ENCODE measurements at regions not wholly inside any gene's neighbourhood (a gene's known extent, or its start where the extent isn't known, plus 50 kb on each side); places are given as distances from the start of the nearest gene placed in this dataset.
"Not testable (repeated sequence)": the region's sequence is repeated elsewhere in the genome, so short reads cannot be mapped to it uniquely, and the experiment has no call there.

DNA sequence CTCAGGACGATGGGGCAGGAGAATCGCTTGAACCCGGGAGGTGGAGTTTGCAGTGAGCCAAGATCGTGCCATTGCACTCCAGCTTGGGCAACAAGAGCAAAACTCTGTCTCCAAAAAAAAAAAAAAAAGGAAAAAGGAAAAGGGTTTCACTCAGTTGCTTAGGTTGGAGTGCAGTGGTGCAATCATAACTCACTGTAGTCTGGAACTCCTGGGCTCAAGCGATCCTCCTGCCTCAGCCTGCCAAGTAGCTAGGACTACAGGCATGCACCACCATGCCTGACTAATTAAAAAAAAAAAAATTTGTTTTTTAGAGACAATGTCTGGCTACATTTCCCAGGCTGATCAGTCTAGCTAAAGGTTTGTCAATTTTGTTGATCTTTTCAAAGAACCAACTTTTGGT is 76.7 kb downstream of the TMEM270 start:
- not testable (repeated sequence) for H3K9me3 ChIP-seq (ENCODE audit: control insufficient read depth in 5 of 5, low read length in 5 of 5)

DNA sequence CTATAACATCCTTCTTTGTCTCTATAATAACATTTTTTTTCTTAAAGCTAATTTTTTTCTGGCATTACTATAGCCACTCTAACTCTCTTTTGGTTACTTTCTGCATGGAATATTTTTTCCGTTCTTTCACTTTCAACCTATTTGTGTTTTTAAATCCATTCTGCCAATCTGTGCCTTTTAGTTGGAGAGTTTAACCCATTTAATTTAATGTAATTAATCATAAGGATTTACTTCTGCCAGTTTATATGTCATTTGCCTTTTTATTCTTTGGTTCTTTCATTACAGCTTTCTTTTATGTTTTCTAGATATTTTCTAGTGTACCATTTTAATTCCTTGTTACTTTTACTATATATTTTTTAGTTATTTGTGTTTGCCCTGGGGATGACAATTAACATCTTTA is 78.6 kb downstream of the TMEM270 start:
- Histone ChIP-seq H3K27ac (ENCODE audit: low read depth, low read length) (no peak overlapping the region), H3K9ac (ENCODE audit: low read length in 5 of 5) (no peak overlapping the region), H3K4me3 (ENCODE audit: low read depth in 1 of 5, low read length in 5 of 5) (no peak overlapping the region), H3K36me3 (ENCODE audit: control insufficient read depth in 5 of 5, insufficient read depth in 5 of 5, low read length in 5 of 5) (no peaks in the 10 kb centered on the region), H3K9me3 (ENCODE audit: control insufficient read depth in 5 of 5, low read length in 5 of 5) (peaks cover 0 to 6% (median 5%) of the 10 kb centered on the region in 5 donors), H3K4me1 (ENCODE audit: control insufficient read depth in 5 of 5, insufficient read depth in 5 of 5, low read length in 5 of 5) (peaks cover 0 to 5% (median 0%) of the 10 kb centered on the region in 5 donors), H3K27me3 (ENCODE audit: control insufficient read depth in 5 of 5, insufficient read depth in 4 of 5, low read length in 5 of 5) (no peaks in the 10 kb centered on the region)

More for the DNA sequence above, 76.7 kb downstream of the TMEM270 start:
- not testable (repeated sequence) for H3K4me1 ChIP-seq (ENCODE audit: control insufficient read depth in 5 of 5, insufficient read depth in 5 of 5, low read length in 5 of 5); H3K9ac ChIP-seq (ENCODE audit: low read length in 5 of 5); H3K27me3 ChIP-seq (ENCODE audit: control insufficient read depth in 5 of 5, insufficient read depth in 4 of 5, low read length in 5 of 5); H3K27ac ChIP-seq (ENCODE audit: low read depth, low read length); H3K4me3 ChIP-seq (ENCODE audit: low read depth in 1 of 5, low read length in 5 of 5); H3K36me3 ChIP-seq (ENCODE audit: control insufficient read depth in 5 of 5, insufficient read depth in 5 of 5, low read length in 5 of 5)

GRCh38 chr7:73940701-73941238 is 79.8 kb downstream of the TMEM270 start:
- Histone ChIP-seq H3K27ac (ENCODE audit: low read depth, low read length) (no peak overlapping the region), H3K36me3 (ENCODE audit: control insufficient read depth in 5 of 5, insufficient read depth in 5 of 5, low read length in 5 of 5) (no peaks in the 10 kb centered on the region), H3K4me3 (ENCODE audit: low read depth in 1 of 5, low read length in 5 of 5) (no peak overlapping the region), H3K27me3 (ENCODE audit: control insufficient read depth in 5 of 5, insufficient read depth in 4 of 5, low read length in 5 of 5) (no peaks in the 10 kb centered on the region), H3K4me1 (ENCODE audit: control insufficient read depth in 5 of 5, insufficient read depth in 5 of 5, low read length in 5 of 5) (peaks cover 0 to 5% (median 0%) of the 10 kb centered on the region in 5 donors), H3K9ac (ENCODE audit: low read length in 5 of 5) (no peak overlapping the region), H3K9me3 (ENCODE audit: control insufficient read depth in 5 of 5, low read length in 5 of 5) (peaks cover 2 to 16% (median 10%) of the 10 kb centered on the region in 5 donors)

DNA sequence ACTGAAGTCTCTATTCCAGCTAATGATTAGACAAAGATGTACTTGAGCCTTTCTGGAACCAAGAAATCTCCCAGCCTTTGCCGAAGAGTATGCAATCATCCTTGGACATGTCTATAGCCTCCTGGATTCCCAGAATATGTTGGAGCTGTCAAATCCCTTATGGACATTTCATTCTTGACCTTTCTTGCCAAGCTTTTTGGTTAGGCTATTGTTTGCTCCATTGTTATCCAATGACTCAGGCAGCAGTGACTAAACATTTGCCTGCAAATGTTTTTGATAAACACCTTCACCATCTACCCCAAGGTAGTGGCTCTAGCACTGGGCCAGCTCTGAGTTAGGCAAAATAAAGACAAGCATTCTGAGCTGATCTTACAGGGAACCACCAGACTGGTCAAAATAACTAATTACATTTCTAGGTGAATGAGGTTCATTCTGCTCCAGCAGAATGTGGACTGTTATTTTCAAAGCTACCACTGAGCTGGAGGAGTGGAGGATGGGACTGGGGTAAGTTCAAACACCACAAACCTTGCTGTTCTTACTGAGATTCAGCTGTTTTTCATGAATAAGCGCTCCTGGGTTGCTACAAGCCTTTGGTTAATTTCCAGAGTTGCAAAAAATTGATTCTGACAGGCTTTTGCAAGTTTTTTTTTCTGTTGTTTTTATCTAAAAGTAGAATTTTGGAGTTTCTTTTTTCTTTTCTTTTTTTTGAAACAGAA is 81.0 kb downstream of the TMEM270 start:
- H3K4me3 ChIP-seq (ENCODE audit: low read depth in 1 of 5, low read length in 5 of 5): no peak overlapping the region
- no peak overlapping the region for H3K27ac ChIP-seq (ENCODE audit: low read depth, low read length)
- no peak overlapping the region for H3K9ac ChIP-seq (ENCODE audit: low read length in 5 of 5)
- H3K4me1 ChIP-seq (ENCODE audit: control insufficient read depth in 5 of 5, insufficient read depth in 5 of 5, low read length in 5 of 5): peaks cover 0 to 5% (median 0%) of the 10 kb centered on the region in 5 donors
- H3K36me3 ChIP-seq (ENCODE audit: control insufficient read depth in 5 of 5, insufficient read depth in 5 of 5, low read length in 5 of 5): no peaks in the 10 kb centered on the region
- H3K27me3 ChIP-seq (ENCODE audit: control insufficient read depth in 5 of 5, insufficient read depth in 4 of 5, low read length in 5 of 5): no peaks in the 10 kb centered on the region
- H3K9me3 ChIP-seq (ENCODE audit: control insufficient read depth in 5 of 5, low read length in 5 of 5): peaks cover 2 to 16% (median 10%) of the 10 kb centered on the region in 5 donors

GRCh38 chr7:73945022-73945421 is 83.0 kb upstream of the ELN start:
- no peak overlapping the region for H3K9ac ChIP-seq (ENCODE audit: low read length in 5 of 5)
- H3K27me3 ChIP-seq (ENCODE audit: control insufficient read depth in 5 of 5, insufficient read depth in 4 of 5, low read length in 5 of 5): no peaks in the 10 kb centered on the region
- H3K4me1 ChIP-seq (ENCODE audit: control insufficient read depth in 5 of 5, insufficient read depth in 5 of 5, low read length in 5 of 5): no peaks in the 10 kb centered on the region
- no peak overlapping the region for H3K27ac ChIP-seq (ENCODE audit: low read depth, low read length)
- no peak overlapping the region for H3K4me3 ChIP-seq (ENCODE audit: low read depth in 1 of 5, low read length in 5 of 5)
- H3K36me3 ChIP-seq (ENCODE audit: control insufficient read depth in 5 of 5, insufficient read depth in 5 of 5, low read length in 5 of 5): no peaks in the 10 kb centered on the region
- H3K9me3 ChIP-seq (ENCODE audit: control insufficient read depth in 5 of 5, low read length in 5 of 5): peaks cover 6 to 20% (median 16%) of the 10 kb centered on the region in 5 donors

- Histone ChIP-seq H3K9ac (ENCODE audit: low read length in 5 of 5) (no peak overlapping the region), H3K4me1 (ENCODE audit: control insufficient read depth in 5 of 5, insufficient read depth in 5 of 5, low read length in 5 of 5) (no peaks in the 10 kb centered on the region), H3K36me3 (ENCODE audit: control insufficient read depth in 5 of 5, insufficient read depth in 5 of 5, low read length in 5 of 5) (no peaks in the 10 kb centered on the region), H3K27ac (ENCODE audit: low read depth, low read length) (no peak overlapping the region), H3K4me3 (ENCODE audit: low read depth in 1 of 5, low read length in 5 of 5) (no peak overlapping the region), H3K9me3 (ENCODE audit: control insufficient read depth in 5 of 5, low read length in 5 of 5) (peaks cover 6 to 15% (median 10%) of the 10 kb centered on the region in 5 donors), H3K27me3 (ENCODE audit: control insufficient read depth in 5 of 5, insufficient read depth in 4 of 5, low read length in 5 of 5) (no peaks in the 10 kb centered on the region)
Observed at GRCh38 chr7:73948287-73948686, 79.7 kb upstream of the ELN start.

GRCh38 chr7:73952266-73952665 is 75.7 kb upstream of the ELN start:
- H3K4me3 ChIP-seq (ENCODE audit: low read depth in 1 of 5, low read length in 5 of 5): no peak overlapping the region

DNA sequence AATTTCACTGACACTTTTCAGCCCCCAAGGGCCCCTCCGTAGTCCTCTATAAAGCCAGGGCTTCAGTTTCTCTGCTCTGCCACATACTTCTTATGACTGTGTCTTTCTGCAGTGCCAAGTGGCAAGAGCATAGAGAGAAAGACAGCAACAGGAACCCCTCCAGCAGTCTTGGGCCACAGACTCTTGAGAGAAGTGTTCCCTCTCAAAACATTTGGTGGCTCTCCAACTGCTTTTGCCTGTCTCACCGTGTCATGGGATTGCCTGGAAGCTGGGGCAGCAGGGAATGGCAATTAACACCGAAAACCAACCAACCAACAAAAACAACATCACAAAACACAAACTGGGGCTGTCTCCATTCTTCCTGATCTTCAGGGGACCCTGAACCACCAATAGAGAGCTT is 73.8 kb upstream of the ELN start:
- H3K9me3 ChIP-seq (ENCODE audit: control insufficient read depth in 5 of 5, low read length in 5 of 5): peaks cover 0 to 1% (median 0%) of the 10 kb centered on the region in 5 donors
- H3K36me3 ChIP-seq (ENCODE audit: control insufficient read depth in 5 of 5, insufficient read depth in 5 of 5, low read length in 5 of 5): no peaks in the 10 kb centered on the region
- no peak overlapping the region for H3K27ac ChIP-seq (ENCODE audit: low read depth, low read length)
- H3K4me3 ChIP-seq (ENCODE audit: low read depth in 1 of 5, low read length in 5 of 5): no peak overlapping the region
- H3K9ac ChIP-seq (ENCODE audit: low read length in 5 of 5): no peak overlapping the region
- no peaks in the 10 kb centered on the region for H3K4me1 ChIP-seq (ENCODE audit: control insufficient read depth in 5 of 5, insufficient read depth in 5 of 5, low read length in 5 of 5)
- H3K27me3 ChIP-seq (ENCODE audit: control insufficient read depth in 5 of 5, insufficient read depth in 4 of 5, low read length in 5 of 5): no peaks in the 10 kb centered on the region

More at GRCh38 chr7:73952266-73952665, 75.7 kb upstream of the ELN start:
- peaks cover 0 to 10% (median 4%) of the 10 kb centered on the region in 5 donors for H3K9me3 ChIP-seq (ENCODE audit: control insufficient read depth in 5 of 5, low read length in 5 of 5)
- H3K27ac ChIP-seq (ENCODE audit: low read depth, low read length): no peak overlapping the region
- no peak overlapping the region for H3K9ac ChIP-seq (ENCODE audit: low read length in 5 of 5)
- H3K36me3 ChIP-seq (ENCODE audit: control insufficient read depth in 5 of 5, insufficient read depth in 5 of 5, low read length in 5 of 5): no peaks in the 10 kb centered on the region
- no peaks in the 10 kb centered on the region for H3K4me1 ChIP-seq (ENCODE audit: control insufficient read depth in 5 of 5, insufficient read depth in 5 of 5, low read length in 5 of 5)
- no peaks in the 10 kb centered on the region for H3K27me3 ChIP-seq (ENCODE audit: control insufficient read depth in 5 of 5, insufficient read depth in 4 of 5, low read length in 5 of 5)

DNA sequence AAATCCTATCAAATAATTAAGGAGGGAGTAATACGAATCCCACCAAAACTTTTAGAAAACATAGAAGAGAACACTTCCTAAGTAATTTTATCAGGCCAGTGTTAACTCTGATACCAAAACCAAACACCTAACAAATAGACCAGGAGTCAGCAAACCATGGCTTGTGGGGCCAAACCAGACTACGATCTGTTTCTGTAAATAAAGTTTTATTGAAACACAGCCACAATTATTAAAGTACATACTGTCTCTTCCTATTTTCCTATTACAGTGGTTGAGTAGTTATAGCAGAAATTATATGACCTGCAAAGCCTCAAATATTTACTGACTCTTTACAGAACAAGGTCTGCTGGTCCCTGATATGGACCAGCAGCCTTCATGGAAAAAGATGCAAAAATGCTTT is 73.1 kb upstream of the ELN start:
- H3K9ac ChIP-seq (ENCODE audit: low read length in 5 of 5): no peak overlapping the region
- no peaks in the 10 kb centered on the region for H3K36me3 ChIP-seq (ENCODE audit: control insufficient read depth in 5 of 5, insufficient read depth in 5 of 5, low read length in 5 of 5)
- H3K27ac ChIP-seq (ENCODE audit: low read depth, low read length): no peak overlapping the region
- no peak overlapping the region for H3K4me3 ChIP-seq (ENCODE audit: low read depth in 1 of 5, low read length in 5 of 5)
- H3K27me3 ChIP-seq (ENCODE audit: control insufficient read depth in 5 of 5, insufficient read depth in 4 of 5, low read length in 5 of 5): no peaks in the 10 kb centered on the region
- H3K9me3 ChIP-seq (ENCODE audit: control insufficient read depth in 5 of 5, low read length in 5 of 5): no peaks in the 10 kb centered on the region
- no peaks in the 10 kb centered on the region for H3K4me1 ChIP-seq (ENCODE audit: control insufficient read depth in 5 of 5, insufficient read depth in 5 of 5, low read length in 5 of 5)

GRCh38 chr7:73960548-73960947 is 67.4 kb upstream of the ELN start:
- no peaks in the 10 kb centered on the region for H3K27me3 ChIP-seq (ENCODE audit: control insufficient read depth in 5 of 5, insufficient read depth in 4 of 5, low read length in 5 of 5)
- no peaks in the 10 kb centered on the region for H3K36me3 ChIP-seq (ENCODE audit: control insufficient read depth in 5 of 5, insufficient read depth in 5 of 5, low read length in 5 of 5)
- peaks cover 2 to 17% (median 10%) of the 10 kb centered on the region in 5 donors for H3K9me3 ChIP-seq (ENCODE audit: control insufficient read depth in 5 of 5, low read length in 5 of 5)
- no peak overlapping the region for H3K27ac ChIP-seq (ENCODE audit: low read depth, low read length)
- no peak overlapping the region for H3K9ac ChIP-seq (ENCODE audit: low read length in 5 of 5)
- no peaks in the 10 kb centered on the region for H3K4me1 ChIP-seq (ENCODE audit: control insufficient read depth in 5 of 5, insufficient read depth in 5 of 5, low read length in 5 of 5)
- H3K4me3 ChIP-seq (ENCODE audit: low read depth in 1 of 5, low read length in 5 of 5): no peak overlapping the region
